Omental fat pad (tissue), 3 donors: ENCODE measurements at regions not wholly inside any gene's neighbourhood (a gene's known extent, or its start where the extent isn't known, plus 50 kb on each side); places are given as distances from the start of the nearest gene placed in this dataset.
"Not testable (repeated sequence)": the region's sequence is repeated elsewhere in the genome, so short reads cannot be mapped to it uniquely, and the experiment has no call there.

Source experiments
- ATAC-seq: fragments of 150-250 bp; one replicate; pipeline ENCODE4 v1.9.1; 2016; ENCODE audit warnings: mild to moderate bottlenecking, moderate library complexity; ENCODE audit not compliant: low FRiP score
- DNase-seq: peaks from one replicate; pipeline ENCODE4 v3.0.0-alpha.2; 2019; ENCODE audit warnings: low spot score
- TF ChIP-seq, protein P1 (sequence below), 3 donors: fragments of 450-650 bp; IDR thresholded peaks; one replicate each; pipeline ENCODE4 v1.5.1; 2016 to 2017; ENCODE audit warnings: antibody characterized with exemption in 3 of 3, mild to moderate bottlenecking in 3 of 3, moderate library complexity in 2 of 3

DNA sequence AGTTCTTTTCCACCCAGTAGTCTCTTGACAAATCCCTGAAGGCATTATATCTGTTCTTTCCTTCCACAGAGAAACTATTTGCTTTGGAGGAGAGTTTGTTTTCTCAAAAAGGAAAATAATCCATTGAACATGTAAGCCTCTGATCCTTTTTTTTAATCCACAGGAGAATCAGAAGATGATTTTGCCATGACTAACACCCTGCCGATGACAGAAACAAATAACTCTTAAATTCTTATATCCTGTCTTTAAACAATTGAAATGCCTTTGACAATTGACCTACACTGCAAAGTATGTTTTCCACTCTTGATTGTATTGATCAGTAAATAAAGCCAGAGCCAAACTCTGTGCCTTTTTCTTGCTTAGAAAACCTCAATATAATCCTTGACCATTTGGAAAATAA is 666.4 kb upstream of the CTNND2 start:
- ATAC-seq (no peak), DNase-seq (no peak)
- TF ChIP-seq, protein P1, sequence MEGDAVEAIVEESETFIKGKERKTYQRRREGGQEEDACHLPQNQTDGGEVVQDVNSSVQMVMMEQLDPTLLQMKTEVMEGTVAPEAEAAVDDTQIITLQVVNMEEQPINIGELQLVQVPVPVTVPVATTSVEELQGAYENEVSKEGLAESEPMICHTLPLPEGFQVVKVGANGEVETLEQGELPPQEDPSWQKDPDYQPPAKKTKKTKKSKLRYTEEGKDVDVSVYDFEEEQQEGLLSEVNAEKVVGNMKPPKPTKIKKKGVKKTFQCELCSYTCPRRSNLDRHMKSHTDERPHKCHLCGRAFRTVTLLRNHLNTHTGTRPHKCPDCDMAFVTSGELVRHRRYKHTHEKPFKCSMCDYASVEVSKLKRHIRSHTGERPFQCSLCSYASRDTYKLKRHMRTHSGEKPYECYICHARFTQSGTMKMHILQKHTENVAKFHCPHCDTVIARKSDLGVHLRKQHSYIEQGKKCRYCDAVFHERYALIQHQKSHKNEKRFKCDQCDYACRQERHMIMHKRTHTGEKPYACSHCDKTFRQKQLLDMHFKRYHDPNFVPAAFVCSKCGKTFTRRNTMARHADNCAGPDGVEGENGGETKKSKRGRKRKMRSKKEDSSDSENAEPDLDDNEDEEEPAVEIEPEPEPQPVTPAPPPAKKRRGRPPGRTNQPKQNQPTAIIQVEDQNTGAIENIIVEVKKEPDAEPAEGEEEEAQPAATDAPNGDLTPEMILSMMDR (IDR thresholded peaks at IDR 0.05): no peak

DNA sequence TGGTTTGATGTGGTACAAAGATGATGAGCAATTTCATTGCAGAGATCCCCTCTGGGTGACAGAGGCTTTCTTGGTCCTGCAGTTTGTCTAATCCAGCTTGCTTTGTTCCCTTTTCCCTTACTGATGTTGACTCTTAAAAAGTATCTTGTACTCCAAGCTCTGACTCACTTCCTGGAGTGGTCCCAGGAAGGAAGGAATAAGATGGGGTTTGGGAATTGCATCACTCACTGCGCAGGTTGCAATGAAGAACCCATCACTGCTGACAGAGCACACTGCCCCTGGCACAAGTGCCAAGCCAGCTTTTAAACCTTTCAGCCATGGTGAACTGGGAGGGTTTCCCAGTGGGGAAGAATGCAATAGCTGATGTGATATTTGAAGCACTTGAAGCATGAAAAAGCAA is 662.2 kb upstream of the CTNND2 start:
- TF ChIP-seq, protein P1 (IDR thresholded peaks at IDR 0.05): no peak
- DNase-seq (no peak), ATAC-seq (no peak)

DNA sequence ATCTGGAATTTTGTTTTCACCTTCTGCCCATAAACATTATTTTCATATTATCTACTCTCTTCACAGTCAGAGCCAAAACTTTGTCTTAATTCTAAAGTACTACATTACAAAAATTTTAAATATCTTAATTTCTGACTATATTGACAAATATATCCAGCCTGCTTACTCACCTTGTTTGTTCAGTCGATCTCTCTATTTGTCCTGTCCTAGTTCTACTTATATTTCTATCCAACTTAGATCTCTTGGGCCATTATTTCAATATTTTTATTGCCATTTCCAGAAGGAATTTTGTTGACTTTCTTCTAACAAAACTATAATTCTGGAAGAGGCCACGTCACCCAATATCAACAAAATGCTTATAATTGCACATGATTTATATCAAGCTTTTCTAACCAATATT is 652.8 kb upstream of the CTNND2 start:
- DNase-seq (no peak), ATAC-seq (no peak)
- TF ChIP-seq, protein P1 (IDR thresholded peaks at IDR 0.05): no peak

DNA sequence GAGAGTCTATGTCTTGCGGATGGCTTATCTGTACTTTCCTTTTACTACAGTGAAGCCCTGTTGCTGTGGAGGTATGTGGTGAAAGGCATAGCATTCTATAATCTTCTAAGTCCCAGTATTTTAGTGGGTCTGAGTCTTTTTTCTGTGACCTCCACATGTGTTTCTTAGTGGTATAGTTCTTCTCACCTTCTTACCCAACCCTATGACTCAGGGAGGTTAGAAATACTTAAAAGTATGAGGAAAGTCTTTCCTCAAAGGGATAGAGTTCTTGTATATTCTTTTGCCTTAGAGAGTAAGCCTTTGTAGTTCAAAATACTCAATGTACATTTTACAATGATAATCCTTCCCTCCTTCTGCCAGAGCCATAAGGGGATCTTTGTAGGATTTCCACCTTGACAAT is 621.9 kb upstream of the CTNND2 start:
- no peak for DNase-seq
- ATAC-seq: no peak
- TF ChIP-seq, protein P1 (IDR thresholded peaks at IDR 0.05): no peak

DNA sequence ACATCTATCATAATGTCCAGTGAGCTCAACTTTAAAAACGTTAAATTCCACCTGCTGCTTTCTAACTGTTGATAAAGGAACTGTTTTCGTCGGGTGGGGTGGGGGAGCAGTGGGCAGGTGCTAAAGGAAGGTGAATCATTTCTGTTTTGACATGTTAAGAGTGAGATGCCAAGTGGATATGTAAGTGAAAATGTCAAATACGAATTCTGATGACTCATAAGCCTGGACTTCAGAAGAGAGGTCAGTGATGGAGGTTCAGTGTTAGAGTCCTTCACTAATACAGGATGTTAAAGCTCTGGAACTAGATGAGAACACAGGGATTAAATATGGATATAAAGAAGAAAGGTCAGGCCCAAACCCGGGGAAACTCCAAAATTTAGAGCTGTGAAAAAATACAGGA is 617.9 kb upstream of the CTNND2 start:
- DNase-seq: no peak

DNA sequence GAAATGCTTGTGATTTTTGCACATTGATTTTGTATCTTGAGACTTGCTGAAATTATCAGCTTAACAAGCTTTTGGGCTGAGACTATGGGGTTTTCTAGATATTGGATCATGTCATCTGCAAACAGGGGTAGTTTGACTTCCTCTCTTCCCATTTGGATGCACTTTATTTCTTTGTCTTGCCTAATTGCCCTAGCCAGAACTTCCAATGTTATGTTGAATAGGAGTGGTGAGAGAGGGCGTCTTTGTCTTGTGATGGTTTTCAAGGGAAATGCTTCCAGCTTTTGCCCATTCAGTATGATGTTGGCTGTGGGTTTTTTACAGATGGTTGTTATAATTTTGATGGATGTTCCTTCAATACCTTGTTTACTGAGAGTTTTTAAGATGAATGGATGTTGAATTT is 600.7 kb upstream of the CTNND2 start:
- not testable (repeated sequence) for ATAC-seq, DNase-seq

More for the DNA sequence above, 617.9 kb upstream of the CTNND2 start:
- TF ChIP-seq, protein P1 (IDR thresholded peaks at IDR 0.05): no peak
- ATAC-seq: peak; percentile 70

DNA sequence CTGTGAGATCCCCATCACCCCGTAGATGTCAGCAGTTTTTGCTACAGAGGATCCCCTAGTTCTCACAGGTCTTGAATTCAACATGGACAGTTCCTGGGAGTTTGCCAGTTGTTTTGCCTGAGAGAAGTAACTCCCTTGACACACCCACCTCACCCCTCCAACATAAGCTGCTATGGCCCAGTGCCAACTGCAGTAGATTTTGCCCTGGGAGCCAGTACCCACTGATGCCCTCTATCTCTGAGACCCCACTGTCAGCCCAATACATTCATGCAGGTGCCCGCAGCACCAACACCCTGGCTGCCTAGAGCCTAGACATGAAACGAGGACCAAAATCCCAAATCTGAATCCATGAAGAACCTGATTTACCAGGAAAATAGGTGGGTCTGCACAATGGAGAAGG is 583.9 kb upstream of the CTNND2 start:
- DNase-seq (no peak), ATAC-seq (no peak)

More for the DNA sequence above, 583.9 kb upstream of the CTNND2 start:
- TF ChIP-seq, protein P1 (IDR thresholded peaks at IDR 0.05): no peak
